Ishikawa (cell line): ENCODE measurements at regions not wholly inside any gene's neighbourhood (a gene's known extent, or its start where the extent isn't known, plus 50 kb on each side); places are given as distances from the start of the nearest gene placed in this dataset.

Experiments used
- CEBPB ChIP-seq: IDR thresholded peaks from 2 replicates; pipeline ENCODE4 v1.6.1; 2012
- CREB1 ChIP-seq: IDR thresholded peaks from 2 replicates; pipeline ENCODE4 v1.6.1; 2012; ENCODE audit warnings: low read depth
- EGR1 ChIP-seq: IDR thresholded peaks from 2 replicates; pipeline ENCODE4 v1.6.1; 2012
- EP300 ChIP-seq: IDR thresholded peaks from 2 replicates; pipeline ENCODE4 v1.6.1; 2012; ENCODE audit warnings: borderline replicate concordance
- FOXM1 ChIP-seq: IDR thresholded peaks from 2 replicates; pipeline ENCODE4 v1.6.1; 2012; ENCODE audit warnings: low read depth, borderline replicate concordance
- NFIC ChIP-seq: IDR thresholded peaks from 2 replicates; pipeline ENCODE4 v1.6.1; 2012
- RAD21 ChIP-seq: IDR thresholded peaks from 2 replicates; pipeline ENCODE4 v1.6.1; 2012; ENCODE audit warnings: low read depth
- TAF1 ChIP-seq: IDR thresholded peaks from 2 replicates; pipeline ENCODE4 v1.6.1; 2012; ENCODE audit warnings: low read depth, mild to moderate bottlenecking
- TCF12 ChIP-seq: IDR thresholded peaks from 2 replicates; pipeline ENCODE4 v1.6.1; 2012; ENCODE audit warnings: low read depth
- TEAD4 ChIP-seq: IDR thresholded peaks from 2 replicates; pipeline ENCODE4 v1.6.1; 2012
- YY1 ChIP-seq: IDR thresholded peaks from 2 replicates; pipeline ENCODE4 v1.6.1; 2012; ENCODE audit warnings: low read depth
- ZBTB7A ChIP-seq: IDR thresholded peaks from 2 replicates; pipeline ENCODE4 v1.6.1; 2012; ENCODE audit warnings: low read depth
- TF ChIP-seq, protein P1 (sequence below): IDR thresholded peaks from 2 replicates; pipeline ENCODE4 v1.6.1; 2012; ENCODE audit warnings: low read depth, mild to moderate bottlenecking
- TF ChIP-seq, protein P2 (sequence below): IDR thresholded peaks from 2 replicates; pipeline ENCODE4 v1.6.1; 2012
- TF ChIP-seq, protein P3 (sequence below): IDR thresholded peaks from 2 replicates; pipeline ENCODE4 v1.6.1; 2012

DNA sequence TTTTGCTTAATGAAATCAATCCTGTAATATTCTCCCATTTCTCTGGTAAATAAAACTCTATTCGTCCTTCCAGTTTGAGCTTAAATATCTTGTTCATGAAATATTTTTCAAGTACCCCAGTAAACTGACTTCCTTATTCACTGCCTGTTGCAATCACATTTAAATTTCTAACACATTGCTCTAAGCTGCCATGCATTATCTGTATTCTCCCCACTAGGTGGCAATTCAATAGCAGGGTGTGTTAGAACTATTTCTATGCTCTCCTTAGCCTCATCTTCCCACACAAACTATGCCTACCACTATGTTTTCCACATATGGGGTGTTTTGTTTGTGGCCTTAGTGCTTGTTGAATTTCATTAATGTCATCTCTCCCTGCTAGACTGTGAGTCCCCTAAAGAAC lies 377.1 kb upstream of the HS3ST1 start:
- TF ChIP-seq, protein P1, sequence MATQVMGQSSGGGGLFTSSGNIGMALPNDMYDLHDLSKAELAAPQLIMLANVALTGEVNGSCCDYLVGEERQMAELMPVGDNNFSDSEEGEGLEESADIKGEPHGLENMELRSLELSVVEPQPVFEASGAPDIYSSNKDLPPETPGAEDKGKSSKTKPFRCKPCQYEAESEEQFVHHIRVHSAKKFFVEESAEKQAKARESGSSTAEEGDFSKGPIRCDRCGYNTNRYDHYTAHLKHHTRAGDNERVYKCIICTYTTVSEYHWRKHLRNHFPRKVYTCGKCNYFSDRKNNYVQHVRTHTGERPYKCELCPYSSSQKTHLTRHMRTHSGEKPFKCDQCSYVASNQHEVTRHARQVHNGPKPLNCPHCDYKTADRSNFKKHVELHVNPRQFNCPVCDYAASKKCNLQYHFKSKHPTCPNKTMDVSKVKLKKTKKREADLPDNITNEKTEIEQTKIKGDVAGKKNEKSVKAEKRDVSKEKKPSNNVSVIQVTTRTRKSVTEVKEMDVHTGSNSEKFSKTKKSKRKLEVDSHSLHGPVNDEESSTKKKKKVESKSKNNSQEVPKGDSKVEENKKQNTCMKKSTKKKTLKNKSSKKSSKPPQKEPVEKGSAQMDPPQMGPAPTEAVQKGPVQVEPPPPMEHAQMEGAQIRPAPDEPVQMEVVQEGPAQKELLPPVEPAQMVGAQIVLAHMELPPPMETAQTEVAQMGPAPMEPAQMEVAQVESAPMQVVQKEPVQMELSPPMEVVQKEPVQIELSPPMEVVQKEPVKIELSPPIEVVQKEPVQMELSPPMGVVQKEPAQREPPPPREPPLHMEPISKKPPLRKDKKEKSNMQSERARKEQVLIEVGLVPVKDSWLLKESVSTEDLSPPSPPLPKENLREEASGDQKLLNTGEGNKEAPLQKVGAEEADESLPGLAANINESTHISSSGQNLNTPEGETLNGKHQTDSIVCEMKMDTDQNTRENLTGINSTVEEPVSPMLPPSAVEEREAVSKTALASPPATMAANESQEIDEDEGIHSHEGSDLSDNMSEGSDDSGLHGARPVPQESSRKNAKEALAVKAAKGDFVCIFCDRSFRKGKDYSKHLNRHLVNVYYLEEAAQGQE = no peak
- TF ChIP-seq ZBTB7A (no peak), TEAD4 (no peak), CREB1 (no peak), EGR1 (no peak), TAF1 (no peak), NFIC (no peak), EP300 (no peak), TCF12 (no peak), CEBPB (no peak)
- TF ChIP-seq, protein P2, sequence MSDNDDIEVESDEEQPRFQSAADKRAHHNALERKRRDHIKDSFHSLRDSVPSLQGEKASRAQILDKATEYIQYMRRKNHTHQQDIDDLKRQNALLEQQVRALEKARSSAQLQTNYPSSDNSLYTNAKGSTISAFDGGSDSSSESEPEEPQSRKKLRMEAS = no peak

DNA sequence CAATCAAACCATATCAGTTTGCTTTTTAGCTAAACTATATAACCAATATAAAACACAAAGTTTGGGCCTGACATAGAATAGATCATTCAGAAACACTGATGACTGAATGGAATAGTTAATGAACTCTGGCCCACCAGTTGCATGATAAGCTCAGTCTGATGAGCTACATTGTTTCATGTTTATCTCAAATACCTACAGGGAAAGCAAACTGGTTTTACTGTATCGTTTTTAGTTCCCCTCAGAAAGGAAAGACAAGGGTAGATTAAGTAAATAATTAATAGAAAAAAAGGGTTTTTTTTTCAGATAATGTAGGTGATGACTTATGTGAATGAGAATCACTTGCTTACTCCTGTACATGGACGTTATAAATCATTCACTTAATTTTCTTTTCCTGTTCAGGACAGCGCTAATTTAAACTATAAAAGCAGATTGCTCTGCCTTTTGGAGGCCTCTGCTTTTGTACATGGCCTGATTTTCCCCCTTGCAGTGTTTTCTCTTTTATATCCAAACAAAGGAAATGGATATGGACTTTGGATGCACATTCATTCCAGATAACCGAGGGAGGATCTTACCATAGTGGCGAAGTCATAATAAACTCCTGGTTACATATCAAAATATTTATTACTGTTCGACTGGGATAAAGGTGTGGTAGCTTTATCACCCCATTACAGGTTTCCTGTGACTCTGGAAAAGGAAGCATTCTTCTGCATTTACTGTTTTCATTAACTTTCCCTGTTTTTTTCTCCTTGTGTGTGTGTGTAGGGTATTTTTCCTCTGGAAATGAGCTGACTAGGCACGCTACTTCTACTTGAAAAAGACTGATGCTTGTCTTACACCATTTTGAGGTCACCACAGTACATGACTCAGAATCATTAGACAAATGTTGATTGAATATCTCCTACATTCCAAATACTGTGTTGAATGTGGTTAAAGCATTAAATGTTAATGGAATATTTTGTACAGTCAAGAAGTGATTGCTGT lies 373.1 kb upstream of the HS3ST1 start:
- TF ChIP-seq CEBPB = no peak
- TF ChIP-seq, protein P1 = no peak
- TF ChIP-seq TEAD4 = no peak
- TF ChIP-seq CREB1 = no peak
- TF ChIP-seq EP300 = no peak
- TF ChIP-seq RAD21 = no peak
- TF ChIP-seq, protein P2 = no peak
- no peak for TF ChIP-seq YY1
- no peak for TF ChIP-seq TCF12

DNA sequence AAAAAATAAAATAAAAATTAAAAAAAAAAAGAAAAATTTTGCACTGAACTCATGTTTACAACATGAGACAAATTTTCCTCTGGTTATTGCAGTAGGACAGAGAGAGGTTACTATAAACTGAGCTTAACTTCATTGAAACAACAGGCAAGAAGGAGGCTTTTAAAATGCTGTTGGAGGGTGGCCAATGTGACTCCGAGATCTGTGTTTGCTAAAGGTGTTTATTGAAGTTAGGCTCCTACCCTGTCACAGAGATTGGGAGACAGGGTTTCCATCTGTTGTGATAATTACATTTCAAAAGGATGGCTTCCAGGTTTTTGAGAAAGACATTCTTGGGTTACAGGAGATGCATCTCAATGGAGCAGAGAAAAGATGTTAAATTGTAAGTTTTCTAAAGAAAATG lies 370.5 kb upstream of the HS3ST1 start:
- TF ChIP-seq TCF12 = no peak
- no peak for TF ChIP-seq CREB1
- TF ChIP-seq EP300 = no peak
- TF ChIP-seq NFIC = no peak
- no peak for TF ChIP-seq TEAD4
- TF ChIP-seq ZBTB7A = no peak
- no peak for TF ChIP-seq TAF1

DNA sequence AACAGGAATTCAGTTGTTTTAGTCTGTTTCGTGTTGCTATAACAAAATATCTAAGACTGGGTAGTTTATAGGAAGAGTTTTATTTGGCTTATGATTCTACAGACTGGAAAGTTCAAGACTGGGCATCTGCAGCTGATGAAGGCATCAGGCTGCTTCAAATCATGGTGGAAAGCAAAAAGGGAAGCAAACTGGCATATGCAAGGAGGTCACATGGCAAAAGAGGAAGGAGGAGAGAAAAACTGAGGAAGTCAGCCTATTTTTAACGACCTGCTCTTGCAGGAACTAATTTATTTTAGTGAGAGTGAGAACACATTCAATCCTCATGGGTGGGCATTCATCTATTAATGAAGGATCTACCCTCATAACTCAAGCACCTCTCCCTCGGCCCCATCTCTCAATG lies 363.1 kb upstream of the HS3ST1 start:
- TF ChIP-seq EP300 = no peak
- TF ChIP-seq EGR1 = no peak
- TF ChIP-seq NFIC = no peak
- no peak for TF ChIP-seq FOXM1
- TF ChIP-seq, protein P3, sequence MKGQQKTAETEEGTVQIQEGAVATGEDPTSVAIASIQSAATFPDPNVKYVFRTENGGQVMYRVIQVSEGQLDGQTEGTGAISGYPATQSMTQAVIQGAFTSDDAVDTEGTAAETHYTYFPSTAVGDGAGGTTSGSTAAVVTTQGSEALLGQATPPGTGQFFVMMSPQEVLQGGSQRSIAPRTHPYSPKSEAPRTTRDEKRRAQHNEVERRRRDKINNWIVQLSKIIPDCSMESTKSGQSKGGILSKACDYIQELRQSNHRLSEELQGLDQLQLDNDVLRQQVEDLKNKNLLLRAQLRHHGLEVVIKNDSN = no peak
- TF ChIP-seq, protein P2 = no peak
- no peak for TF ChIP-seq TEAD4
- TF ChIP-seq TAF1 = no peak
- TF ChIP-seq CEBPB = no peak
- no peak for TF ChIP-seq TCF12
- TF ChIP-seq YY1 = no peak
- no peak for TF ChIP-seq RAD21
- no peak for TF ChIP-seq CREB1
- no peak for TF ChIP-seq ZBTB7A
- TF ChIP-seq, protein P1 = no peak

DNA sequence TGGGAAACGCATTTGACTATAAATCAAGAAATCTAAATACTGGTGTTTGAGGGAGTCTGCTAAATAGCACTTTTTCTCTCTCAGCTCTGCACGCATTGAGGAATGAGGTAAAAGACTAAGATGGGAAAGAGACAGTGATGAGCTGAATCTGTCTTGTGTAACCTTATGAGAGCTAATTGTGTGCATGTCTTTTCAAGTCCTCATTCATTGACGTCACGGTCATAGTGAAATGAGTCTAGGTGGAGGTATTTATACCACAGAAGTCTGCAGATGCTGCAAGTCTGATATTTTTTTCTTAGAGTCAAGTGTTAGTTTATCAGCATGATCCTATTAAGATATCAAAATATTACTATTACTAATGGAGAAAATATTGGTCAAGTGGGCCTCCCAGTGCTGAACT lies 361.5 kb upstream of the HS3ST1 start:
- TF ChIP-seq EGR1 = no peak
- TF ChIP-seq YY1 = no peak
- TF ChIP-seq, protein P2 = no peak
- TF ChIP-seq CEBPB = no peak
- TF ChIP-seq RAD21 = no peak
- TF ChIP-seq, protein P1 = no peak
- no peak for TF ChIP-seq FOXM1
- TF ChIP-seq, protein P3 = no peak
- TF ChIP-seq NFIC = no peak
- TF ChIP-seq ZBTB7A = no peak
- TF ChIP-seq TCF12 = no peak
- TF ChIP-seq EP300 = no peak
- TF ChIP-seq TEAD4 = no peak
- no peak for TF ChIP-seq CREB1
- no peak for TF ChIP-seq TAF1
